ENCODE measurements at regions not wholly inside any gene's neighbourhood (a gene's known extent, or its start where the extent isn't known, plus 50 kb on each side); places are given as distances from the start of the nearest gene placed in this dataset.

GRCh38 chr21:18970941-18971340 is 567.4 kb upstream of the TMPRSS15 start:
- TF ChIP-seq CTCF (IDR thresholded peaks at IDR 0.05) (no peak), POLR2A (IDR thresholded peaks at IDR 0.05) (no peak), POLR2AphosphoS5 (IDR thresholded peaks at IDR 0.05) (no peak)
